NCI-H2227 (cell line): ENCODE measurements at regions not wholly inside any gene's neighbourhood (a gene's known extent, or its start where the extent isn't known, plus 50 kb on each side); places are given as distances from the start of the nearest gene placed in this dataset.

Experiments
- DNase-seq: peaks from one replicate; lab custom pipeline; 2025; ENCODE audit not compliant: unreplicated experiment; lab: John Stamatoyannopoulos, UW

GRCh38 chr5:68379275-68380036, 163.9 kb downstream of the PIK3R1 start:
- no peak for DNase-seq

GRCh38 chr5:68380078-68380477, 164.5 kb downstream of the PIK3R1 start:
- no peak for DNase-seq

- no peak for DNase-seq
Measured at GRCh38 chr5:68381060-68381459, 165.5 kb downstream of the PIK3R1 start.

GRCh38 chr5:68381909-68382308, 166.4 kb downstream of the PIK3R1 start:
- no peak for DNase-seq

GRCh38 chr5:68382640-68383039, 167.1 kb downstream of the PIK3R1 start:
- DNase-seq = no peak

- no peak for DNase-seq
Measured at GRCh38 chr5:68383888-68384310, 168.3 kb downstream of the PIK3R1 start.

- no peak for DNase-seq
Measured at GRCh38 chr5:68384936-68385594, 169.5 kb downstream of the PIK3R1 start.

GRCh38 chr5:68385936-68386335, 170.4 kb downstream of the PIK3R1 start:
- no peak for DNase-seq

GRCh38 chr5:68387074-68387796, 171.7 kb downstream of the PIK3R1 start:
- DNase-seq = no peak

GRCh38 chr5:68389618-68390017, 174.1 kb downstream of the PIK3R1 start:
- DNase-seq = no peak

GRCh38 chr5:68392617-68393016, 177.1 kb downstream of the PIK3R1 start:
- no peak for DNase-seq

- no peak for DNase-seq
Measured at GRCh38 chr5:68395302-68395701, 179.7 kb downstream of the PIK3R1 start.

GRCh38 chr5:68395926-68396511, 180.5 kb downstream of the PIK3R1 start:
- no peak for DNase-seq

- no peak for DNase-seq
Measured at GRCh38 chr5:68396722-68397121, 181.2 kb downstream of the PIK3R1 start.

GRCh38 chr5:68398146-68398812, 182.7 kb downstream of the PIK3R1 start:
- no peak for DNase-seq

GRCh38 chr5:68403301-68403700, 187.7 kb downstream of the PIK3R1 start:
- DNase-seq = no peak

- no peak for DNase-seq
Measured at GRCh38 chr5:68404246-68404645, 188.7 kb downstream of the PIK3R1 start.

GRCh38 chr5:68405026-68405684, 189.6 kb downstream of the PIK3R1 start:
- DNase-seq = no peak

- no peak for DNase-seq
Measured at GRCh38 chr5:68405784-68406743, 190.5 kb downstream of the PIK3R1 start.
